ENCODE measurements at regions not wholly inside any gene's neighbourhood (a gene's known extent, or its start where the extent isn't known, plus 50 kb on each side); places are given as distances from the start of the nearest gene placed in this dataset.

GRCh38 chr2:12350821-12351220, 365.9 kb upstream of the TRIB2 start:
- TF ChIP-seq CTCF (conservative IDR thresholded peaks at IDR 0.05) = no peak
- no peak for TF ChIP-seq EZH2 (IDR thresholded peaks at IDR 0.05; ENCODE audit: low read depth)
